Right cardiac atrium (tissue), 5 donors: ENCODE measurements at regions not wholly inside any gene's neighbourhood (a gene's known extent, or its start where the extent isn't known, plus 50 kb on each side); places are given as distances from the start of the nearest gene placed in this dataset.

ENCODE experiments used
- ATAC-seq, 2 donors: fragments of 200-7000 bp; cut with Tn5 transposase; one replicate each; pipeline versions ENCODE4 v1.8.0 to v1.9.1; 2020; ENCODE audit warnings: moderate library complexity in 2 of 2, mild to moderate bottlenecking in 1 of 2
- DNase-seq, 3 donors: peaks; one replicate each; pipeline ENCODE4 v3.0.0-alpha.2; 2020
- H3K27ac ChIP-seq: one replicate; pipeline ENCODE4 v1.5.1; 2013; ENCODE audit warnings: mild to moderate bottlenecking, low read length, control low read depth, moderate library complexity
- H3K27me3 ChIP-seq: one replicate; pipeline ENCODE4 v1.6.1; 2013; ENCODE audit not compliant: control insufficient read depth, insufficient read depth
- H3K4me1 ChIP-seq: one replicate; pipeline ENCODE4 v1.6.1; 2013; ENCODE audit warnings: low read length; ENCODE audit not compliant: control insufficient read depth, insufficient read depth
- H3K4me3 ChIP-seq: one replicate; pipeline ENCODE4 v1.5.1; 2013; ENCODE audit warnings: low read length, control low read depth
- H3K9me3 ChIP-seq: one replicate; pipeline ENCODE4 v1.6.1; 2013; ENCODE audit warnings: low read length; ENCODE audit not compliant: control insufficient read depth
- WGBS: extraction: QIAGEN DNeasy Blood & Tissue Kit; methylation state at CpG from one replicate; pipeline ENCODE4 v1.1.7; 2013; 5-methylcytosine and 5-hydroxymethylcytosine counted together
- intact Hi-C, 4 donors: fragments of 100-400 bp; cut with DNase I; formaldehyde crosslinking; loops; one replicate each; pipeline versions ENCODE4 v1.11.0 to v1.14.0; 2022 to 2023
- donor health status: healthy with polysubstance abuse.
- donor health status: DM: no; HTN: yes; CAD: no.
- donor health status: DM: no; HTN: no; CAD: no.
- donor health status: DM: no; HTN: yes; CAD: no; lungs with severe emphysema.
- donor health status: DM: yes; HTN: yes; CAD: no.

- Histone ChIP-seq H3K27ac (peak overlapping the region; percentile 72), H3K27me3 (no peaks in the 10 kb centered on the region), H3K4me1 (peaks cover 7% of the 10 kb centered on the region), H3K4me3 (no peak overlapping the region), H3K9me3 (no peaks in the 10 kb centered on the region)
- 67% methylated on average over 4 of the region's 4 CpGs for WGBS
- DNase-seq (peak in 1 of 3 donors; percentile 33), ATAC-seq (peak in 1 of 2 donors; percentile 54)
- intact Hi-C loops, result no loop called here
Observed at GRCh38 chr1:217032715-217033367, 309.6 kb upstream of the ESRRG start.

- ATAC-seq (peak in 1 of 2 donors; percentile 36), DNase-seq (no peak)
- Histone ChIP-seq H3K4me3 (no peak overlapping the region), H3K9me3 (no peaks in the 10 kb centered on the region), H3K4me1 (peaks cover 8% of the 10 kb centered on the region), H3K27ac (no peak overlapping the region), H3K27me3 (no peaks in the 10 kb centered on the region)
- intact Hi-C loops, result no loop called here
- WGBS, result 55% methylated on average over 13 of the region's 13 CpGs
Observed at GRCh38 chr1:217029281-217030157, 306.3 kb upstream of the ESRRG start.

- WGBS, result 81% methylated on average over 4 of the region's 4 CpGs
- Histone ChIP-seq H3K27me3 (no peaks in the 10 kb centered on the region), H3K4me1 (peaks cover 3% of the 10 kb centered on the region), H3K9me3 (no peaks in the 10 kb centered on the region), H3K4me3 (no peak overlapping the region), H3K27ac (no peak overlapping the region)
- ATAC-seq, result no peak
- intact Hi-C loops, result no loop called here
- no peak for DNase-seq
Observed at GRCh38 chr1:217027403-217028080, 304.3 kb upstream of the ESRRG start.

GRCh38 chr1:217026531-217026930 is 303.3 kb upstream of the ESRRG start:
- WGBS, result 83% methylated on average over 2 of the region's 2 CpGs
- Histone ChIP-seq H3K27ac (no peak overlapping the region), H3K27me3 (no peaks in the 10 kb centered on the region), H3K4me3 (no peak overlapping the region), H3K9me3 (no peaks in the 10 kb centered on the region), H3K4me1 (peaks cover 3% of the 10 kb centered on the region)
- ATAC-seq (no peak), DNase-seq (no peak)
- intact Hi-C loops, result no loop called here

- no peak for ATAC-seq
- intact Hi-C loops, result no loop called here
- H3K9me3 ChIP-seq, result no peaks in the 10 kb centered on the region
Observed at GRCh38 chr1:217025381-217025780, 302.2 kb upstream of the ESRRG start.

GRCh38 chr1:217024911-217025310 is 301.7 kb upstream of the ESRRG start:
- Histone ChIP-seq H3K27ac (no peak overlapping the region), H3K4me3 (no peak overlapping the region), H3K27me3 (no peaks in the 10 kb centered on the region), H3K9me3 (no peaks in the 10 kb centered on the region), H3K4me1 (peaks cover 1% of the 10 kb centered on the region)
- 76% methylated on average over 4 of the region's 4 CpGs for WGBS
- intact Hi-C loops, result no loop called here
- no peak for ATAC-seq
- DNase-seq, result no peak

More at GRCh38 chr1:217025381-217025780, 302.2 kb upstream of the ESRRG start:
- H3K4me1 ChIP-seq, result peaks cover 1% of the 10 kb centered on the region
- no peak overlapping the region for H3K27ac ChIP-seq
- no peak for DNase-seq
- no peaks in the 10 kb centered on the region for H3K27me3 ChIP-seq
- no peak overlapping the region for H3K4me3 ChIP-seq

GRCh38 chr1:217021956-217022355 is 298.7 kb upstream of the ESRRG start:
- Histone ChIP-seq H3K27ac (no peak overlapping the region), H3K4me3 (no peak overlapping the region), H3K27me3 (no peaks in the 10 kb centered on the region), H3K9me3 (no peaks in the 10 kb centered on the region), H3K4me1 (peaks cover 1% of the 10 kb centered on the region)
- intact Hi-C loops, result no loop called here
- no peak for ATAC-seq
- no peak for DNase-seq
- WGBS, result 53% methylated on average over 2 of the region's 2 CpGs

GRCh38 chr1:217021400-217021799 is 298.2 kb upstream of the ESRRG start:
- no peak overlapping the region for H3K4me3 ChIP-seq
- DNase-seq (no peak), ATAC-seq (peak in 1 of 2 donors; percentile 40)
- H3K27me3 ChIP-seq, result no peaks in the 10 kb centered on the region
- no peaks in the 10 kb centered on the region for H3K9me3 ChIP-seq
- 37% methylated on average over 2 of the region's 2 CpGs for WGBS
- intact Hi-C loops, result no loop called here
- H3K4me1 ChIP-seq, result no peaks in the 10 kb centered on the region
- no peak overlapping the region for H3K27ac ChIP-seq

- intact Hi-C loops, result no loop called here
- ATAC-seq (no peak), DNase-seq (no peak)
- H3K27me3 ChIP-seq, result no peaks in the 10 kb centered on the region
- no peak overlapping the region for H3K27ac ChIP-seq
- H3K9me3 ChIP-seq, result no peaks in the 10 kb centered on the region
- 80% methylated on average over 2 of the region's 2 CpGs for WGBS
- no peaks in the 10 kb centered on the region for H3K4me1 ChIP-seq
- no peak overlapping the region for H3K4me3 ChIP-seq
Observed at GRCh38 chr1:217019475-217019874, 296.2 kb upstream of the ESRRG start.

- no peaks in the 10 kb centered on the region for H3K4me1 ChIP-seq
- ATAC-seq (peak in 1 of 2 donors; percentile 47), DNase-seq (no peak)
- no peaks in the 10 kb centered on the region for H3K27me3 ChIP-seq
- H3K9me3 ChIP-seq, result no peaks in the 10 kb centered on the region
- H3K4me3 ChIP-seq, result no peak overlapping the region
- 52% methylated on average over 3 of the region's 3 CpGs for WGBS
- intact Hi-C loops, result no loop called here
- H3K27ac ChIP-seq, result no peak overlapping the region
Observed at GRCh38 chr1:217018648-217019047, 295.4 kb upstream of the ESRRG start.

- no peaks in the 10 kb centered on the region for H3K4me1 ChIP-seq
Observed at GRCh38 chr1:217017165-217017564, 293.9 kb upstream of the ESRRG start.

More at GRCh38 chr1:217017165-217017564, 293.9 kb upstream of the ESRRG start:
- Histone ChIP-seq H3K27me3 (no peaks in the 10 kb centered on the region), H3K9me3 (no peaks in the 10 kb centered on the region), H3K4me3 (no peak overlapping the region), H3K27ac (no peak overlapping the region)
- intact Hi-C loops, result no loop called here
- DNase-seq (no peak), ATAC-seq (no peak)
